Hepatocyte (in vitro differentiated cells): ENCODE measurements at regions not wholly inside any gene's neighbourhood (a gene's known extent, or its start where the extent isn't known, plus 50 kb on each side); places are given as distances from the start of the nearest gene placed in this dataset.

ENCODE experiments used
- CTCF ChIP-seq: fragments of 200-600 bp; sonication (generic); IDR thresholded peaks from 2 replicates; pipeline ENCODE4 v1.5.1; 2016; ENCODE audit warnings: antibody characterized with exemption, mild to moderate bottlenecking; ENCODE audit not compliant: poor library complexity
- EZH2 ChIP-seq: fragments of 200-600 bp; sonication (generic); IDR thresholded peaks from 2 replicates; pipeline ENCODE4 v1.6.1; 2016; ENCODE audit warnings: antibody characterized with exemption, mild to moderate bottlenecking, borderline replicate concordance

GRCh38 chr4:14303856-14304255, 676.3 kb upstream of the BOD1L1 start:
- no peak for TF ChIP-seq CTCF
- no peak for TF ChIP-seq EZH2
